ENCODE measurements at regions not wholly inside any gene's neighbourhood (a gene's known extent, or its start where the extent isn't known, plus 50 kb on each side); places are given as distances from the start of the nearest gene placed in this dataset.
"Not testable (repeated sequence)": the region's sequence is repeated elsewhere in the genome, so short reads cannot be mapped to it uniquely, and the experiment has no call there.

- 46% methylated on average over 2 of the region's 3 CpGs for WGBS
- H2BK120ac ChIP-seq (ENCODE audit: low read depth, low read length) = no peak overlapping the region
- no peak overlapping the region for H3K14ac ChIP-seq (ENCODE audit: low read length in 2 of 2)
- no peak overlapping the region for H3K23ac ChIP-seq (ENCODE audit: low read length in 2 of 2)
- no peak overlapping the region for H3K18ac ChIP-seq (ENCODE audit: low read depth in 1 of 2, low read length in 2 of 2)
- H2BK12ac ChIP-seq (ENCODE audit: low read length in 2 of 2) = no peak overlapping the region
- DNase-seq = no peak
- H3K27ac ChIP-seq (ENCODE audit: low read length, poor library complexity, severe bottlenecking) = no peak overlapping the region
- H3K4me1 ChIP-seq (ENCODE audit: control insufficient read depth, insufficient read depth, low read depth, low read length) = no peaks in the 10 kb centered on the region
- H3K4me3 ChIP-seq (ENCODE audit: insufficient read depth in 1 of 2, low read depth in 1 of 2, low read length in 2 of 2) = no peak overlapping the region
- peak overlapping the region; percentile 71 for H4K8ac ChIP-seq (ENCODE audit: low read length)
- H3K9me3 ChIP-seq (ENCODE audit: control insufficient read depth, low read length) = peaks cover 8% of the 10 kb centered on the region
- H3K4me2 ChIP-seq (ENCODE audit: low read length, poor library complexity, severe bottlenecking) = no peak overlapping the region
- H2BK15ac ChIP-seq (ENCODE audit: low read depth, poor library complexity, severe bottlenecking) = no peak overlapping the region
- H2AK5ac ChIP-seq (ENCODE audit: low read length, severe bottlenecking) = no peak overlapping the region
- H3K36me3 ChIP-seq (ENCODE audit: control insufficient read depth in 1 of 2, insufficient read depth in 2 of 2, low read depth in 1 of 2, low read length in 2 of 2) = no peaks in the 10 kb centered on the region
- H3K27me3 ChIP-seq (ENCODE audit: control insufficient read depth in 1 of 2, insufficient read depth in 1 of 2, low read length in 2 of 2) = no peaks in the 10 kb centered on the region
- H2AFZ ChIP-seq (ENCODE audit: low read depth, low read length) = no peak overlapping the region
- no peak overlapping the region for H3K4ac ChIP-seq (ENCODE audit: low read depth in 1 of 2, low read length in 2 of 2)
- no peak overlapping the region for H3K9ac ChIP-seq (ENCODE audit: low read length)
- peak overlapping the region; percentile 46 for H4K91ac ChIP-seq (ENCODE audit: low read length)
- H3K79me1 ChIP-seq (replicated peaks; ENCODE audit: low read length, poor library complexity, severe bottlenecking) = no peaks in the 10 kb centered on the region
- no peak overlapping the region for H2BK5ac ChIP-seq (ENCODE audit: low read depth, low read length, poor library complexity, severe bottlenecking)
Measured at GRCh38 chr4:45472490-45472889, 651.4 kb downstream of the GABRG1 start.

- WGBS = 85% methylated on average over 4 of the region's 4 CpGs
- H3K23ac ChIP-seq (ENCODE audit: low read length in 2 of 2) = no peak overlapping the region
- H3K27me3 ChIP-seq (ENCODE audit: control insufficient read depth in 1 of 2, insufficient read depth in 1 of 2, low read length in 2 of 2) = no peaks in the 10 kb centered on the region
Measured at GRCh38 chr4:45471335-45471734, 652.5 kb downstream of the GABRG1 start.

GRCh38 chr4:45467157-45467556, 656.7 kb downstream of the GABRG1 start:
- Histone ChIP-seq H2BK5ac (ENCODE audit: low read depth, low read length, poor library complexity, severe bottlenecking) (no peak overlapping the region), H4K91ac (ENCODE audit: low read length) (no peak overlapping the region), H2BK12ac (ENCODE audit: low read length in 2 of 2) (no peak overlapping the region), H3K27ac (ENCODE audit: low read length, poor library complexity, severe bottlenecking) (no peak overlapping the region), H3K14ac (ENCODE audit: low read length in 2 of 2) (no peak overlapping the region), H3K23ac (ENCODE audit: low read length in 2 of 2) (no peak overlapping the region), H2BK15ac (ENCODE audit: low read depth, poor library complexity, severe bottlenecking) (no peak overlapping the region), H3K18ac (ENCODE audit: low read depth in 1 of 2, low read length in 2 of 2) (no peak overlapping the region), H3K4me1 (ENCODE audit: control insufficient read depth, insufficient read depth, low read depth, low read length) (no peaks in the 10 kb centered on the region), H3K79me1 (replicated peaks; ENCODE audit: low read length, poor library complexity, severe bottlenecking) (no peaks in the 10 kb centered on the region), H3K4me3 (ENCODE audit: insufficient read depth in 1 of 2, low read depth in 1 of 2, low read length in 2 of 2) (no peak overlapping the region), H3K4me2 (ENCODE audit: low read length, poor library complexity, severe bottlenecking) (no peak overlapping the region), H3K27me3 (ENCODE audit: control insufficient read depth in 1 of 2, insufficient read depth in 1 of 2, low read length in 2 of 2) (no peaks in the 10 kb centered on the region), H3K9me3 (ENCODE audit: control insufficient read depth, low read length) (peaks cover 6% of the 10 kb centered on the region), H2AFZ (ENCODE audit: low read depth, low read length) (no peak overlapping the region), H4K8ac (ENCODE audit: low read length) (no peak overlapping the region), H2AK5ac (ENCODE audit: low read length, severe bottlenecking) (no peak overlapping the region), H3K9ac (ENCODE audit: low read length) (no peak overlapping the region), H2BK120ac (ENCODE audit: low read depth, low read length) (no peak overlapping the region), H3K4ac (ENCODE audit: low read depth in 1 of 2, low read length in 2 of 2) (no peak overlapping the region), H3K36me3 (ENCODE audit: control insufficient read depth in 1 of 2, insufficient read depth in 2 of 2, low read depth in 1 of 2, low read length in 2 of 2) (no peaks in the 10 kb centered on the region)
- no peak for DNase-seq
- 73% methylated on average over 2 of the region's 4 CpGs for WGBS

More at GRCh38 chr4:45471335-45471734, 652.5 kb downstream of the GABRG1 start:
- Histone ChIP-seq H2AFZ (ENCODE audit: low read depth, low read length) (no peak overlapping the region), H3K4me1 (ENCODE audit: control insufficient read depth, insufficient read depth, low read depth, low read length) (no peaks in the 10 kb centered on the region), H3K9ac (ENCODE audit: low read length) (no peak overlapping the region), H3K79me1 (replicated peaks; ENCODE audit: low read length, poor library complexity, severe bottlenecking) (no peaks in the 10 kb centered on the region), H2BK15ac (ENCODE audit: low read depth, poor library complexity, severe bottlenecking) (no peak overlapping the region), H3K36me3 (ENCODE audit: control insufficient read depth in 1 of 2, insufficient read depth in 2 of 2, low read depth in 1 of 2, low read length in 2 of 2) (no peaks in the 10 kb centered on the region), H3K9me3 (ENCODE audit: control insufficient read depth, low read length) (peaks cover 8% of the 10 kb centered on the region), H3K14ac (ENCODE audit: low read length in 2 of 2) (no peak overlapping the region), H3K27ac (ENCODE audit: low read length, poor library complexity, severe bottlenecking) (no peak overlapping the region), H2BK120ac (ENCODE audit: low read depth, low read length) (no peak overlapping the region), H2BK12ac (ENCODE audit: low read length in 2 of 2) (no peak overlapping the region), H3K18ac (ENCODE audit: low read depth in 1 of 2, low read length in 2 of 2) (no peak overlapping the region), H2AK5ac (ENCODE audit: low read length, severe bottlenecking) (no peak overlapping the region), H3K4me2 (ENCODE audit: low read length, poor library complexity, severe bottlenecking) (no peak overlapping the region), H3K4me3 (ENCODE audit: insufficient read depth in 1 of 2, low read depth in 1 of 2, low read length in 2 of 2) (no peak overlapping the region), H4K91ac (ENCODE audit: low read length) (no peak overlapping the region), H4K8ac (ENCODE audit: low read length) (no peak overlapping the region), H2BK5ac (ENCODE audit: low read depth, low read length, poor library complexity, severe bottlenecking) (no peak overlapping the region), H3K4ac (ENCODE audit: low read depth in 1 of 2, low read length in 2 of 2) (no peak overlapping the region)
- DNase-seq = no peak

GRCh38 chr4:45460157-45460556, 663.7 kb downstream of the GABRG1 start:
- H3K27me3 ChIP-seq (ENCODE audit: control insufficient read depth in 1 of 2, insufficient read depth in 1 of 2, low read length in 2 of 2); H3K14ac ChIP-seq (ENCODE audit: low read length in 2 of 2); H2AFZ ChIP-seq (ENCODE audit: low read depth, low read length); H3K79me1 ChIP-seq (replicated peaks; ENCODE audit: low read length, poor library complexity, severe bottlenecking); H3K4ac ChIP-seq (ENCODE audit: low read depth in 1 of 2, low read length in 2 of 2); H3K4me3 ChIP-seq (ENCODE audit: insufficient read depth in 1 of 2, low read depth in 1 of 2, low read length in 2 of 2); H2BK120ac ChIP-seq (ENCODE audit: low read depth, low read length); H4K8ac ChIP-seq (ENCODE audit: low read length); H3K4me2 ChIP-seq (ENCODE audit: low read length, poor library complexity, severe bottlenecking); DNase-seq; H2BK5ac ChIP-seq (ENCODE audit: low read depth, low read length, poor library complexity, severe bottlenecking); H3K4me1 ChIP-seq (ENCODE audit: control insufficient read depth, insufficient read depth, low read depth, low read length); H2BK12ac ChIP-seq (ENCODE audit: low read length in 2 of 2); H3K23ac ChIP-seq (ENCODE audit: low read length in 2 of 2); H2AK5ac ChIP-seq (ENCODE audit: low read length, severe bottlenecking); H3K9me3 ChIP-seq (ENCODE audit: control insufficient read depth, low read length); H3K27ac ChIP-seq (ENCODE audit: low read length, poor library complexity, severe bottlenecking); H3K18ac ChIP-seq (ENCODE audit: low read depth in 1 of 2, low read length in 2 of 2); H3K36me3 ChIP-seq (ENCODE audit: control insufficient read depth in 1 of 2, insufficient read depth in 2 of 2, low read depth in 1 of 2, low read length in 2 of 2); H2BK15ac ChIP-seq (ENCODE audit: low read depth, poor library complexity, severe bottlenecking); H4K91ac ChIP-seq (ENCODE audit: low read length); H3K9ac ChIP-seq (ENCODE audit: low read length): not testable (repeated sequence)
- WGBS = 91% methylated on average over 4 of the region's 4 CpGs

Measured in mesenchymal stem cell (in vitro differentiated cells and primary cell).